GM19467 (cell line): ENCODE measurements at regions not wholly inside any gene's neighbourhood (a gene's known extent, or its start where the extent isn't known, plus 50 kb on each side); places are given as distances from the start of the nearest gene placed in this dataset.

ENCODE experiments used
- ATAC-seq: cut with Tn5 transposase; IDR thresholded peaks from one replicate; pipeline ENCODE4 v1.9.1; 2021; ENCODE audit warnings: mild to moderate bottlenecking, moderate library complexity; ENCODE audit not compliant: unreplicated experiment

DNA sequence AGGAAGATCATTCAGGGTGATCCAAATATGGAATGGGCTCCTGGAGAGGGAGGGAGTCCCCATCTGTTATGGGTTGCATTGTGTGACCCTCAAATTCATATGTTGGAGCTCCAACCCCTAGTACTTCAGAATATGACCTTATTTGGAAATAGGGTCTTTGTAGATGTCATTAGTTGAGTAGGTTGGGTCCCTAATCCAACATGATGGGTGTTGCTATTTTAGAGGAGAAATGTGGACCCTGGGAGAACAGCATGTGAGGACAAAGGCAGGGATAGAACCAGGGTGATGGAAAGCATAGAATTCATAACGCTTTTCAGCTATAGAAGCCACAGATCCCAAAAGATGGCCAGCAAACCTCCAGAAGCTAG lies 91.5 kb upstream of the SMNDC1 start:
- no peak for ATAC-seq

DNA sequence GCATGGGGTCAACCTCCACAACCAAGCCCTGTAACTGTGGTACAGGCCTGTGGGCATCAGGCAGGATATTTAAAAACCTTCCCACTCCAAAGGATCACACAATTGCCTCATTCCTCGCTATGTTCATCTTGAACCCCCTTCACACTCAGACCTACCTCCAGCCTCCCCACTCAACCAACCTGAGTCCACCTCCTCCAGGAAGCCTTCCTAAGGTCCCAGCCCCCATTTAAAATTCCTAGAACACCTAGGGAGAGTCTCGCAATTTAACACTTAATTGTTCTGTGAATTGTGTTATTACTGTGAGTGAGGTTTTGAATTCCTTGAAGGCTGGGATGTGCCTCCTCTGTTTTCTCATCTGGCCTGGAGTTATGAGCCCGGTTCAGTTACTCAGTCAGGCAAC lies 93.1 kb upstream of the SMNDC1 start:
- no peak for ATAC-seq

DNA sequence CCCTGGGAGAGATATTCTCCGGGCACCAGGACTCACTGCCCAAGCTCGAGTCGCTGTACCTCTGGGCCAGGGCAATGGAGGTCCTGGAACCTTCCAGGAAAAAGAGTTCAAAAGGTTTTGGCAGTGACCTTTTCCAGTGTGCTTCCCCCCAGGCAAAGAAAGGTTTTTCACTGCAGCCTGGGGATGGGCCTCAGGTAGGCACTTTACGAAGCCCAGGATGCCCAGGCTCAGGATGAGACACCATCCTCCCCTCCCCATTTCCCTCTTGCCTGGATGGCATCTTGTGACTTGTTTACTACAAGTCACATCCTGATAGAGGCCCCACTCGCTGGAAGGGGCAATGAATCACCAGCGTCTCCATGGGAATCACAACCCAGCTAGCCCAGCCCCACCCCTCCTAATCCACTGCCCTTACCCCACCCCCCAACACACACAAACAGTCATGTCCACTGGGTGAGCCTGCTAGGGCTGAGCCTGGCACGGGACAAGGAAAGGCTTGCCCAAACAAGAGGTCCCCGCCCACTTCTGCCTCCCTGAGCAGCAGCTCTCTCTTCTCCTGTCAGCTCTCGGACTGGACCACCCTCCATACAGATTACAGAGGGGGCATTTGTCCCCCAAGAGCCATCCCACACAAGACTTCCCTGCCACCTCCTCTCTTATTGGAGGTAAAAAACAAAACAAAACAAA lies 93.8 kb upstream of the SMNDC1 start:
- ATAC-seq: no peak

DNA sequence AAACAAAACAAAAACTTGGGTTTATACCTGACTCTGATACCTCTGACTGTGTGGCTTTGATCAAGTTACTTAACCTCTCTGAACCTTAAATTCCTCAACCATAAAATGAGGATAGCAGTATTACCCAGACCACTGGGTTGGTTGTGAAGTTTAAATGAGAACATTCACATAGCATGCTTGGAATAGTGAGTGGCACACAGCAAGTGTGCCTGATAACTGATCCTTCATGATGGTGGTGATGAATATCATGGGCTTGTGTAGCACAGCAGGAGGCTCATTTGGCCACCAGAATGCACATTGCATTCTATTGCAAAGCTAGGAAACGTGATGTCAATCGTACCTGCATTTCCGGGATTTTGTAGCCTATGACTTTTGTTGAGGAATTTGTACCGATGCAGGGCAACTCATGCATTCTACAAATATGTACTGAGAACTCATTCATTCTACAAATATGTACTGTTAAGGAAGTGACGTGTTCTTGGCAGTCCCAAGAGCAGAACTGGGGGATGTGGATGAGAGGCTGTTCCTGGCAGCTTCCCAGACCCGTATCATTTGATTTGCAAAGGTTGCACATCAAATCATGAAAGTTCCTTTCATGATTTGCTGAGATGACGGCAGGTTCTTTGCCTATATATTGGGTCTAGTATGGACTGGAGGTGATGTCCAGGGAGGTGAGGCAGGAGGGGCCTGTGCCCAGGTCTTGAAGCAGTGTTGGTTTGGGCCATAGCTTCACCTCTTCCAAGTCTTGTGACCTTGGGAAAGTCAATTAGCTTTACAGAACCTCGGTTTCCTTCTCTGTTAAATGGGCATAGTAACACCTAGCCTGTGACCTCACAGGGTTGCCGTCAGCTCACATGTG lies 94.6 kb upstream of the SMNDC1 start:
- ATAC-seq: no peak

GRCh38 chr10:110399965-110400933 lies 95.5 kb upstream of the SMNDC1 start:
- no peak for ATAC-seq

DNA sequence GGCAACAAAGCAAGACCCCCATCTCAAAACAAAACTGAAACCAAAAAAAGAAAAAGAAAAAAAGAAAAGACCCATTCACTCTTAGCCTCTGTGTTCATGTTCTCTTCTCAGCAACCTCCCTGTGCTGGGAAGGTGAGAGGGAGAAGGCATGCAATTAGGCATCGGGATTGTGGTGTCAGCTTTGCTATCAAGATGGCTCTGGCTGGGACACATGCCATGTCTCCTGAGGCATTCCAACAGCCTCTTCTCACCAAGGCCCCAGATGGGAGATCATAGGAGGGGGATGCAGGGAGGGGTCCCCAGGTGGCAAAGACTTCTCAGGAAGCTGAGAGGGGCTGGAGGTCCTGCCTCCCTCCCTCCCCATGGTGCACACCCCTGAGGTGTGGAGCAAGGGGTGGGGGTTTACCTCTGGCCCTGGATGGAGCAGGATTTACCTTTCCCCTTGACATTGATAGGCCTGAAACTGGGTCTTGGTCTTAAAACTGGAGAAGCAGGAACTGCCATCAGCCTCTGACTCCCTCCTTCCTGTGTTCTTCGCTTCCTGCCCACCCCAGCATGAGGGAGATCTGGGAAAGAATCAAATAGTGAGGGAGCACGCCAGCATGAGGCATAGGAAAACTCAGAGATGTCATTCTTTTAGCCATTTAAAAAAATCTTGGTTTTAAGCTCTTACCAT lies 96.2 kb upstream of the DUSP5 start:
- no peak for ATAC-seq

- no peak for ATAC-seq
Measured at GRCh38 chr10:110402077-110402416, 95.7 kb upstream of the DUSP5 start.

GRCh38 chr10:110403593-110403992 lies 94.1 kb upstream of the DUSP5 start:
- no peak for ATAC-seq

DNA sequence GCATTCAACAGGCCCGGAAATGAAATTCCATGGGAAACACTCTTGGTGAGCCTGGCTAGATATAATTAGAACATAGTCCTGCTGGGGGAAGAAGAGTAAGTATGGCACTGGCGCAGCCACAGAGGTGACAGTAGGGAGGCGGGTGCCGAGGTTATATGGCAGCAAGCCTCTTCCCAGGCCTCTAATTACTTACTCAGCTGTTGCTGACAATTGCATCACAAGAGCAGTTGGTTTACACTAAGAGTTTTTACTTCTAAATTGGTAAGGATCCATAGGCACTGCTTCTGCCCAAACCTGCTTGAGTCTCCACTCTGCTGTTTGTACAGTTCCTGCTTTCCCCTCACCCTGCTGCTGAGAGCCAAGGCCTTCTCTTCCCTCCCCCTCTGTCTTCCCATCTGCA lies 93.3 kb upstream of the DUSP5 start:
- no peak for ATAC-seq

DNA sequence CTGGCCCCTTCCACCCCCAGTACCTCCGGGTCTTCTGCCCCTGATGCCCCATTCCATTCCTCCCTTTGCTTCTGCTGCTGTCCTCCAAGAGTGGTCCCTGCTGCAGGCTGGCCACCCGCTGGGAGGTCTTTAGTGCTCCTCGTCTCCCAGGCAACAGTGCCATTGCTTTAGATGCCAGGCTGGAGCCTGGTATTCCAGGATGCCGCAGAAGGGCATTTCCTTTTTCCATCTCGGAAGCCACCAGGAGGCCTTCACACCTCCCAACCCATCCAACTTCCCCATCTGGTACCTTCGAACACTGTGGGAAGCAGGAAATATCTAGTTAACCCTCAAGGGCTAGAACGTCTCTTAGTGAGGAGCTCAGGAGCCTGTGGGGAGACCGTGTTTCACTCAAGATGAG lies 92.9 kb upstream of the DUSP5 start:
- ATAC-seq: no peak

- no peak for ATAC-seq
Measured at GRCh38 chr10:110405380-110405779, 92.3 kb upstream of the DUSP5 start.

DNA sequence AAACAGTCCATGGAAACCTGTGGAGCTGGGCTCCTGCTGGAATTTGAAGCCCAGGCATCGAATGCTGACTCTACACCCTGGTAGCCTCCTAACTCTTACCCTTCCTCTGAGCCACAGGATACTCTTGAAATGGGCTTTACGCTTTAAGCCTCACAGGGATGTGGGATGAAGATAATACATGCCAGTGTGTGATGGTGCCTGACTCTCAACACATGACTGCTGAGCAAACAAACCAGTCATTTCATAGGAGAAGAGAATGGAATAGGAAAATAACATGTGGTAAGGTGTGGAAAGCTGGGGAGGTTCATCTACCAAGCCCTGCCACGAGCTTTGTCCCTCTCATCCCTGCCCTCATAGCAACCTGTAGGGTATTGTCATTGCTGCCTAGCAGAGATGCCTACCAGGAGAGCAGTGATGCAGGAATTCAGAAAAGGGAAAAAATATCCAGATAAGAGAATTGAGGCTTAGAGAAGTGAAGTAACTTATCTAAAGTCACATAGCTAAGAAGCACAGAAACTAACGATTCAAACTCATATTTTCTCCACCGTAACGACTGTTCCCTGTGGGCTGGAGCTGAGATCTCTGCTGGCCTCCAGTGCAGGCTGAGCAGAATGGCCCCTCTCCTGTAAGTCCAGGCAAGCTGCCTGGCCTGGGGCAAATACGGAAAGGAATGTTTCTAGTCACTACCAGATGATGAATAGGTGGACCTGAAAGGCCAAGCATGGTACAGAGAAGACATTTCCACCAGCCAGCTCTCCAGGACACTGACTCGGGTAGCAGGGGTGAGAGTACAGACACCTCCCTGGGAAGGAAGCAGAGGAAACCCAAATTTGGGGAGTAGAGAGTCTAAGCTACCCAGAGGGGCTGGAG lies 90.2 kb upstream of the DUSP5 start:
- ATAC-seq: no peak

GRCh38 chr10:110408203-110408871 lies 89.4 kb upstream of the DUSP5 start:
- no peak for ATAC-seq

GRCh38 chr10:110408943-110409342 lies 88.8 kb upstream of the DUSP5 start:
- ATAC-seq: no peak

DNA sequence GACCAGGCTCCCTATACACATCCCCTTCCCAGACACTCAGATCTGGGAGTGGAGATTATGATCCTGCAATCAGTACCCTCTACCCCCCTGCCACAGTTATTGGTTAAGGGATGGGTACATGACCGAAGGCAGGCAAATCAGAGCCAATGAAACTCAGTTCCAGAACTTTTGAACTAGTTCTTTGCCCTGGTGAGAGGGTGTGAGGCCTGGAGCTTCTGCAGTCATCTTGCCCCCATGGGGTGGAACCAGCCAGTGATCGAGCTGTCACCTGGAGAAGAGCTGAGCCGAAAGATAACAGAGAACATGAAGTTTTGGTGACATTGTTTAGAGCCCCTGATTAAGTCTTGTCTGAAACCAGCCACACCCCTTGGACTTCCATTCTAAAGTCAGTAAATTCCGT lies 88.2 kb upstream of the DUSP5 start:
- ATAC-seq: no peak

DNA sequence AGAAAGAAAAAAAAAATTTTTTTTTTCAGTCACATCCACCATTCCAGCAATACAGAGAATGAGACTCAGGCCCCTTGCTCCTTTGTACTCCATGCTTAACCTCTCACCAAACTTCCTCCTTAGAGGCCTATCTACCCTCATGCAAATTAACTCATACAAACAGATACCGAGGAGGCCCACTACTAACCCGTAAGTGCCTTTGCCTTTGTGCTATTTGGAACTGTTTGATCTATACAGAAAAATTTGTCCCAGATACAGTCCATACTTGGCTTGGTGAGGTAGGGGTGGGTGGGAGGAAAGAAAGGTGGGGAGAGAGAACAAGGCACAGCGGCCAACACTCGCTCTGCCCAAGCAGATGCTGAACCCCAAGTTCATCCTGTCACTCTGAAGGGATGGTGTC lies 87.8 kb upstream of the DUSP5 start:
- ATAC-seq: no peak

DNA sequence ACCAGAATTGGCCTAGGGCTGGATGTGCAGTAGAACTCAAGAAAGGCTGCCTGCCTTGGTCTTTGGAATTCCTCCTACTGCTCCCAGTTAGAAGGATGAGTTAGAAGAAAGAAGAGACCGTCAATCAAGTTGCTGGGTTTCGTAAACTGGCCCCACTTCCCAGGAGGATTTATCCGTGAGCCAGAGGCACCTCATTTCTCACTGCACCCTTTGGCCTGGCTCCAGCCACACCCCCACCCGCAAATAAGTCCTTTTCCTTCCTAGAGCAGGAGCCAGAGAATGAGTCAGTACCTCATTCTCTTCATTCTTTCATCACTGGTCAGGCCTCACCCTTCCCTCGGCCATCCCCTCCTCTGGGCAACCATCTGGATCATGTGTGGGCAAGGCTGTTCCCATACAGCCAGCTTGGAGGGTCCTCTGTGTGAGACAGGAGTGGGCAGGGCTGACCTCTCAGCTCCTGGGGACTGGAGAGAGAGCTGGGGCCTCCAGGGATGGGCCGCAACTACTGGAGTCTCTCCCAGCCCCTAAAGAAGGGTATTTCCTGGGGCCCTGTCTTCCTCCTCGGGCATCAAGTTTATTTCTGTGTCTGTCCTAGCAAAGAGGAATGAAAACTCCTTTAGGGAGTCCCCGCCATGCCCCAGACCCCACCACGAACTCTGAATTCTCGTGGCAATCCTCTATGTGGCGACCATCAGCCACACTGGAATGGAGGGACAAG lies 87.2 kb upstream of the DUSP5 start:
- ATAC-seq: no peak

DNA sequence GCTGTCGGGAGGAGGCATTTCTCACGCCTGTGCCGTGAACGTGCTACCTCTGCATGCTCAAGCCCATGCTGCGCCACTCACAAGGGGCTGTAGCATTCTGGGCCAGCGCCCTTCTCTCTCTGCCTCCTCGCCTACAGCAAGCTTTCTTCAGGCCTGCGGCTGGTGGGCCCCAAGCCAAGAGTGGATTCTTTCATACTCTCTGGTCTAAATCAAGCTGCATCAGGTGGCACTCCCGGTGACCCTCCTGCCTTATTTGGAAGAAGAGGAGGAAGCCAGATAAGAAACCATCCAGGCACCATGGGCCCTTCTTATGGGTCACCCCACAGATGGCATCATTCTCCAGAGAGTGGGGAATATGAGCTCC lies 86.7 kb upstream of the DUSP5 start:
- no peak for ATAC-seq
